ENCODE measurements at regions not wholly inside any gene's neighbourhood (a gene's known extent, or its start where the extent isn't known, plus 50 kb on each side); places are given as distances from the start of the nearest gene placed in this dataset.

GRCh38 chr1:207967703-207968102, 56.8 kb upstream of the CD34 start:
- peaks cover 9% of the 10 kb centered on the region for H3K27me3 ChIP-seq (ENCODE audit: control insufficient read depth, insufficient read depth, low read length)
- H3K9me3 ChIP-seq (ENCODE audit: control insufficient read depth, insufficient read depth, low read length), result no peaks in the 10 kb centered on the region
- WGBS, 2 experiments (ENCODE audit: extremely low coverage in 2 of 2, insufficient read length in 1 of 2), result no CpG with 5 or more reads among the region's 2 CpGs
- H3K9ac ChIP-seq (ENCODE audit: low read depth, low read length), result no peak overlapping the region
- peaks cover 3% of the 10 kb centered on the region; the same call in 1 of the 2 replicates for H3K9me1 ChIP-seq (ENCODE audit: insufficient read depth, low read length)
- no peak overlapping the region for H3K56ac ChIP-seq (ENCODE audit: extremely low read depth, insufficient read depth, low read length)
- no peaks in the 10 kb centered on the region for H4K20me1 ChIP-seq (ENCODE audit: insufficient read depth, low read length)
- intact Hi-C loops (cut with micrococcal nuclease) (no loop called here), dilution Hi-C loops (cut with HindIII; ENCODE audit: low sequenced_read_pairs, unreplicated experiment) (no loop called here), in situ Hi-C loops (cut with MboI; ENCODE audit: low sequenced_read_pairs) (loop anchor here (10.0 kb wide), 1 partner anchor 143 kb away; no protein-coding TSS in a partner anchor)
- H3K23ac ChIP-seq (ENCODE audit: low read depth, low read length), result no peak overlapping the region
- ATAC-seq (ENCODE audit: low read depth) (no peak), DNase-seq (no peak)
- H2BK120ac ChIP-seq (ENCODE audit: low read depth, low read length), result no peak overlapping the region
- no peak overlapping the region for H3K4me3 ChIP-seq (ENCODE audit: insufficient read depth, low read depth, low read length)
- H3K18ac ChIP-seq (ENCODE audit: low read depth, low read length), result no peak overlapping the region
- peaks cover 4% of the 10 kb centered on the region for H3K4me1 ChIP-seq (ENCODE audit: control insufficient read depth, insufficient read depth, low read length)
- BruUV-seq (replicated peaks), result no TSS peak
- POLR2A ChIA-PET (ENCODE audit: unreplicated experiment), result no interaction called here
- no peak overlapping the region for H4K91ac ChIP-seq (ENCODE audit: insufficient read depth, low read depth, low read length)
- H2AFZ ChIP-seq (replicated peaks; ENCODE audit: low read length, poor library complexity), result no peak overlapping the region
- H2BK5ac ChIP-seq (ENCODE audit: low read depth, low read length, poor library complexity, severe bottlenecking), result no peak overlapping the region
- H2BK15ac ChIP-seq (ENCODE audit: low read depth, low read length), result no peak overlapping the region
- no peaks in the 10 kb centered on the region for H3K36me3 ChIP-seq (ENCODE audit: control insufficient read depth, insufficient read depth, low read length)
- no peak overlapping the region for H3K4ac ChIP-seq (ENCODE audit: low read depth, low read length)
- H3K79me1 ChIP-seq (ENCODE audit: low read depth in 1 of 2, low read length in 2 of 2), result peaks cover 0 to 6% of the 10 kb centered on the region in 2 experiments; a peak in 1 of 4 replicates
- TF ChIP-seq MXI1 (IDR thresholded peaks at IDR 0.05; ENCODE audit: borderline replicate concordance, low read depth, low read length) (no peak), RCOR1 (IDR thresholded peaks at IDR 0.05; ENCODE audit: insufficient replicate concordance, low read length) (no peak), BHLHE40 (IDR thresholded peaks at IDR 0.05; ENCODE audit: low read depth, low read length) (no peak), ELK1 (IDR thresholded peaks at IDR 0.05; ENCODE audit: borderline replicate concordance, low read depth, low read length) (no peak), FOS (IDR thresholded peaks at IDR 0.05; ENCODE audit: low read depth, low read length) (no peak), RFX5 (IDR thresholded peaks at IDR 0.05; ENCODE audit: low read depth, low read length) (no peak), NFE2L2 (IDR thresholded peaks at IDR 0.05; ENCODE audit: low read depth, low read length) (no peak), MAFK (IDR thresholded peaks at IDR 0.05; ENCODE audit: low read depth, low read length) (no peak), CHD1 (IDR thresholded peaks at IDR 0.05; ENCODE audit: low read depth, low read length) (no peak), POLR2A (IDR thresholded peaks at IDR 0.05; ENCODE audit: low read depth, low read length) (no peak), SMC3 (IDR thresholded peaks at IDR 0.05; ENCODE audit: low read depth, low read length) (no peak), CEBPB (IDR thresholded peaks at IDR 0.05; ENCODE audit: low read depth, low read length) (no peak), USF2 (IDR thresholded peaks at IDR 0.05; ENCODE audit: low read depth, low read length) (no peak), MAZ (IDR thresholded peaks at IDR 0.05; ENCODE audit: borderline replicate concordance, low read depth, low read length) (no peak), RAD21 (IDR thresholded peaks at IDR 0.05; ENCODE audit: low read length) (no peak)
- TF ChIP-seq, protein P1, sequence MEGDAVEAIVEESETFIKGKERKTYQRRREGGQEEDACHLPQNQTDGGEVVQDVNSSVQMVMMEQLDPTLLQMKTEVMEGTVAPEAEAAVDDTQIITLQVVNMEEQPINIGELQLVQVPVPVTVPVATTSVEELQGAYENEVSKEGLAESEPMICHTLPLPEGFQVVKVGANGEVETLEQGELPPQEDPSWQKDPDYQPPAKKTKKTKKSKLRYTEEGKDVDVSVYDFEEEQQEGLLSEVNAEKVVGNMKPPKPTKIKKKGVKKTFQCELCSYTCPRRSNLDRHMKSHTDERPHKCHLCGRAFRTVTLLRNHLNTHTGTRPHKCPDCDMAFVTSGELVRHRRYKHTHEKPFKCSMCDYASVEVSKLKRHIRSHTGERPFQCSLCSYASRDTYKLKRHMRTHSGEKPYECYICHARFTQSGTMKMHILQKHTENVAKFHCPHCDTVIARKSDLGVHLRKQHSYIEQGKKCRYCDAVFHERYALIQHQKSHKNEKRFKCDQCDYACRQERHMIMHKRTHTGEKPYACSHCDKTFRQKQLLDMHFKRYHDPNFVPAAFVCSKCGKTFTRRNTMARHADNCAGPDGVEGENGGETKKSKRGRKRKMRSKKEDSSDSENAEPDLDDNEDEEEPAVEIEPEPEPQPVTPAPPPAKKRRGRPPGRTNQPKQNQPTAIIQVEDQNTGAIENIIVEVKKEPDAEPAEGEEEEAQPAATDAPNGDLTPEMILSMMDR (conservative IDR thresholded peaks at IDR 0.05; ENCODE audit: low read depth, low read length), result no peak
- no peak overlapping the region for H3K4me2 ChIP-seq (ENCODE audit: low read depth, low read length)
- no peak overlapping the region for H4K5ac ChIP-seq (ENCODE audit: low read depth, low read length)
- H2AK5ac ChIP-seq (ENCODE audit: low read depth, low read length), result no peak overlapping the region
- H3K27ac ChIP-seq (ENCODE audit: insufficient read depth, low read length), result no peak overlapping the region
- CTCF ChIA-PET, result no interaction called here
- H4K8ac ChIP-seq (ENCODE audit: low read depth in 2 of 2, low read length in 2 of 2), result no peak overlapping the region
- no peak overlapping the region for H3K14ac ChIP-seq (replicated peaks; ENCODE audit: low read depth, low read length)
- H2AK9ac ChIP-seq (replicated peaks; ENCODE audit: low read depth, low read length, poor library complexity), result no peak overlapping the region
- H2BK20ac ChIP-seq (ENCODE audit: low read depth, low read length), result no peak overlapping the region

Measured in IMR-90 (cell line).